HG02763 (cell line): ENCODE measurements at regions not wholly inside any gene's neighbourhood (a gene's known extent, or its start where the extent isn't known, plus 50 kb on each side); places are given as distances from the start of the nearest gene placed in this dataset.

Source experiments
- ATAC-seq: cut with Tn5 transposase; IDR thresholded peaks from one replicate; pipeline ENCODE4 v1.9.1; 2021; ENCODE audit warnings: mild to moderate bottlenecking, moderate library complexity; ENCODE audit not compliant: unreplicated experiment

- no peak for ATAC-seq
Measured at GRCh38 chr20:48286601-48287000, 501.3 kb upstream of the SULF2 start.

DNA sequence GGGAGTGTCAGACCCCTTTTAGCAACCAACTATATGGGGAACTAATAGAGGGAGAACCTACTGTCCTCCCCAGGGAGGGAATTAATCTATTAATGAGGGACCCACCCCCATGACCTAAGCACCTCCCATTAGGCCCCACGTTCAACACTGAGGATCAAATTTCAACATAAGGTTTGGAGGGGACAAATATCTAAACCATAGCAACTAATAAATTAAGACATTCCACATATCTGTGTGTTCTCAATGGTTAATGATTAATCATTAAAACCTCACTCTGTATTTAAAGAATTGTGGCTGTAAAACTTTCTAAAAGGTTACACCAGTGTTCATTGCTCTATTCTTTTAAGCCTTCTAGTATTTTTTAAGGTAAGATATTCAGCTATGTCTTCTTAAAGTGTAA, 500.4 kb upstream of the SULF2 start:
- ATAC-seq, result no peak

DNA sequence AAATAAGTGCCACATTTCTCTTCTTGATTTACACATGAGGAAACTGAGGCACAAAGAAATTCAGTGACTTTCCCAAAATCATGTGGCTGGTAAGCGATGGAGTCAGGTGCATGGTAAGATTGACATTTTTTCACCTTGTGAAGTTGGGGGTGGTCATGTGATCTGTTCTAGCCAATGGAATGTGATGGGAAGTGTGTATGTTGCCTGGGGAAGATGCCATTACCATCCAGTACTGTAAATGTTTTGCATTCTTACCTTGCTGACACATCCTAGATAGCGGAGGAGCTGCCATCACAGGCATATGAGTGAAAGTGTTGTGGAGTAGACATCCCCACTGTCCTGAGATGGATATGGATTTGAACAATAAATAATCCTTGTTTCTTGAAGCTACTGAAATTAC, 499.6 kb upstream of the SULF2 start:
- ATAC-seq, result no peak

DNA sequence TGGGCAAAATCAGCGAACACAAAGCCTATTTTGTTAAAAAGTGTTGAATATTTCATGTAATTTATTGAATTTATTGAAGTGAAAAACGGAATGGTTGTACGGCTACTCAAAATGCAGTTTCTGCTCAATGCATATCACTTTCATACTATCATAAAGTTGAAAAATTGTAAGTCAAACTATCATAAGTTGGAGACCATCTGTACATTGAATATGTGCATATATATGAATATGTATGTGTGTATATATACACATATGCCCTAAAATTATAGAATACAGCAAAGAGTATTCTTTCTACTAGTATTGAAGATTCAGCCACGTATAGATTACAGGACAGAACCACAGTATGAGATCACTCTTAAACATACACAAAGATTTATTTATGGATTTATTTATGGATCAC, 499.0 kb upstream of the SULF2 start:
- ATAC-seq, result no peak

DNA sequence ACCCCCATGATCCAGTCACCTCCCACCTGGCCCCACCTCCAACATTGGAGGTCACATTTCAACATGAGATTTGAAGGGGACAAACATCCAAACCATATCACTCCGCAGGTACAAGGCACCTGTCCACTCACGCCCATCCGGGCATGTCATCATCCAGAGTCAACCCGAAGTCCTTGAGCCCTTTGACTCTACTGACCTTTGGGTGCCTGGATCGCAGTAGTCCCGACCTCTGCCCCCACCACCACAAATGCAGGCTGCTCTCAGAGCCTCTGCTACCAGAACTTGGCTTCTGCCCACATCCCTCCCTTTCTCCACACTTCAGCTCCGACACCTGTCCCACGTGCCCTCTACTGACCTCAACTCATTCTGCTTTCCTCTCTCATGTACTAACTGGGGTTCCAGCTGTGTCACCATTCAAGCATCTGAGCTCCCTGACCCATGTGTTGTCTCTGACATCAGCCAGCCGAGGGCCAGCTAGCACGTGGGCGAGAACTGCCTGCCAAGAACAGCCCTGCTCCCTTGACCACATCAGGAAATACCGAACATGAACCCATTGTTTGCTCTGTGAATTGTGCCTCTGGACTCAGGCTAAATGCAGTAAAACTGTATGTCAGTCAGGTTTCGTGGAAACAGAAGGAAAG, 498.3 kb upstream of the SULF2 start:
- ATAC-seq, result no peak

DNA sequence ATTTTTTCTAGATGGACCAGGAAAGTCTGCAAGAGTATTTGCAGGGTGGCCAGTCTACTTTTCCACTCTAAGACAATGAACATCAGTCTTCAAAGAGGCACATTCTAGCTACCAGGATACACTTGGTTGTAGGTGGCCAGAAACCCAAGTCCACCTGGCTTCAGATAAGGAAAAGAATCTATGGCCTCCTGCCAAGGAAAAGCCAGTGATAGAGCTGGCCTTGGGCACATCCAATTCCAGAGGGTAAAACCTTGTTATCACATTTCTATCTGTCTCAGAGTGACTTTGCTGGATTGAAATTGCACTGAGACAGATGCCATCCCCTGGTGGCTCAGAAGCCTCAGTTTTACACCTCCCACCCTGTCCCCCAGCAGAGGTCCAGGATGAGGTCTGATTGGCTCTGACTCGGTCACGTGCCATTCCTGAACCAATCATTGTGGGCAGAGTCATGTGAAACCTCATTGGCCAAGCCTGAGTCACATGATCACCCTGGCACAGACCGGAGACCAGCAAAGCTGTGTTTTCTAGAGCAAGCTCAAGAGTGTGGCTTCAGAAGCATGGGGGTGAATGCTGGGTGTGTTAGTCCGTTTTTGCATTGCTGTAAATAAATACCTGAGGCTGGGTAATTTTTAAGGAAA, 497.4 kb upstream of the SULF2 start:
- no peak for ATAC-seq

DNA sequence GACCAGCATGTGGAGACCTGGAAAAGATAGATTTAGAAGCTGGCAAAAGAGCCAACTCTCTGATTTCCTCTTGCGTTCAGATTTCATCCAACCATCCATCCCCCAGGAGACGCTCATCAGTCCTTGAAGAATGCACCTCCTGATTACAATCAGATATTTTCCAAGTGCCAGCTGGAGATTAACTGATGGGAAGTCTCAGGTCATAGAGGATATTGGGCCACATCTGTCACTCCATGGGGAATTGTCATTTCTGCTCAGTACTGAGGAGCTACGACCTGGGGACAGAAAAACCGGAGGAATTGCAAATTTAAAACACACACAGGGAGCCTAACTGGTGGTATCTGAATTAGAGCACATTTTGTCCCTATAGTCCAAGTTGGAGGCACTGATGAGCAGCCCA, 496.2 kb upstream of the SULF2 start:
- ATAC-seq, result no peak

DNA sequence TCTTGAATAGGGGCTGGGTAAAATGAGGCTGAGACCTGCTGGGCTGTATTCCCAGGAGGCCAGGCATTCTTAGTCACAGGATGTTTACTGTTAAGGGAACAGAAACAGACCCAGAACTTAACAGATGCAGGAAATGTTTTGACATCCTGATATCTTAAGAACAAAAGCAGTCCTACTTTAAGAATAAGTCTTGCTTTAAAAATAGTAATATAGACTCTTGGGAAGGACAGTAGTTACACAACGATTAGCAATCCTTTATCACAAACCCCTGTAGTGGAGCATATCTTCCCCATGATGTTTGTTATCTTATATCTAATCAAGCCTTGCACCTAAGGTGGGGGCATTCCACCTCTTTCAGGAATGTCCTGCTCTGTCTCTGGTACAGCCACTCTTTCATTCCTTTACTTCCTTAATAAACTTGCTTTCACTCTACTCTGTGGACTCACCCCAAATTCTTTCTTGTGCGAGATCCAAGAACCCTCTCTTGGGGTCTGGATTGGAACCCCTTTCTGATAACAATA, 493.7 kb upstream of the SULF2 start:
- ATAC-seq, result no peak

GRCh38 chr20:48277266-48277665, 492.0 kb upstream of the SULF2 start:
- no peak for ATAC-seq

DNA sequence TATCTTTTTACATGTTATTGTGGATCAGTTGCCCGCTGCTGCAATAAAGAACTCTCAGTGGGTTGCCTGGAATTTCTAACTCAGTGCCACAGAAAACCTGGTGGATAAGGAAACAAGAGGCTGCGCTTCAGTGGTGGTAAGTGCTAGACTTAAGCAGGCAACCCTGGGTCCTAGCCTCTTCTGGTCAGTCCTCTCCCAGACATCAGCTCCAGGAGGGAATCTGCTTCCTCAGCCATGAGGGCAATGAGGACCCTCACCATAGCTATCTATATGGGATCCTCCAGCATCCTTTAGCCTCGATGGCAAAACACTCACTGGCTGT, 490.7 kb upstream of the SULF2 start:
- no peak for ATAC-seq

- no peak for ATAC-seq
Measured at GRCh38 chr20:48275286-48276020, 490.2 kb upstream of the SULF2 start.

DNA sequence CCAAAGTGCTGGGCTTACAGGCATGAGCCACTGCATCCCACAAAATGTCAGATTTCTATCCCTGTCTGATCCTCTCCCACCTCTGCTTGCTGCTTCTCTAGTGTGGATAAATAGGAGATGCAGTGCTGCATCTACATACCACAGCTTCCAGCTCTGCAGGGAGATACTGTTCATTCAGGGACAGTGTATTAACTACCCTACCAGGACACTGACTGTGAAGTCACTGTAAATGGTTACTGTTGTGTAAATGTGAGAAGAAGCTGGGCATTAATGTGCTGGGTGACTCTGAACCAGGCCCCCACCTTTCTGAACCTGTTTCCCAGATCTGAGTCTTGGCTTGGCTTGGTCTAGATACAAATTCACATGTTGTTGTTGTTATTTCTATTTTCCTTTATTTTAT, 488.6 kb upstream of the SULF2 start:
- no peak for ATAC-seq

DNA sequence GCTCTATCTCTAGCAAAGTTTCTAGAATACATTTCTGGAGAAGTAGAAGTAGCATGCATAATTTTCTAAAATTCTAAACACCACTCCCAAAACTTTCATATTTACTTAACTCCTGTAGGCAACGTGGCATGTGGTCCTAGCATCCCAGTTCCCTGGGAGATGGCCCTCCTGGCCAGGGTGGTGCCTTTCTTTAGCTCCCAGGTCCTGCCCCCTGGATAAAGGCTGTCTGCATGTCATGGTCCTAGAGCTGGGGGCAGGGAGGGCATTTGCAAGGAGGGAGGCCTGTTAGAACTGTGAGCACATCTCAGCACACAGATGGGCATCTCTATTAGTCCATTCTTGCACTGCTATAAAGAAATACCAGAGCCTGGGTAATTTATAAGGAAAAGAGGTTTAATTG, 485.6 kb upstream of the SULF2 start:
- ATAC-seq, result no peak

- ATAC-seq, result no peak
Measured at GRCh38 chr20:48267860-48268633, 482.8 kb upstream of the SULF2 start.

- no peak for ATAC-seq
Measured at GRCh38 chr20:48266571-48266970, 481.3 kb upstream of the SULF2 start.

GRCh38 chr20:48265791-48266190, 480.5 kb upstream of the SULF2 start:
- ATAC-seq, result no peak

- no peak for ATAC-seq
Measured at GRCh38 chr20:48262955-48263354, 477.7 kb upstream of the SULF2 start.

DNA sequence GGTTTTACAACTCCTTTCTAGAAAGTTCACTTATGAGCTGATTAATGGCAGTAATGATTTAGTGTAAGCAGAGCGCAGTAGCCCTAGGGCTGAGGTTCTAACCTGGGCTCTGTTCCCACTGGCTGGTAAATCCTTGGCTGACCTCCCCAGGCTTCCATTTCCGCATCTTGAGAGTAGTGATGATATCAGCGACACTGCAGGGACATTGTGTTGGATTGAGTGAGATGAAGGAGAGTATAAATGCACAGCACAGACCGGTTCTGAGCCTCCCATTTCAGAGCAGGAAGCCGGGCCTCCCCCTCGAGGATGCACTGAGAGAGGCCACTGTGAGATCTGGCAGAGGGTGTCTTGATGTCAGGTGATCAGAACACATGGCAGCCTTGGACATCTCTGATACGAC, 477.2 kb upstream of the SULF2 start:
- ATAC-seq, result no peak

- ATAC-seq, result no peak
Measured at GRCh38 chr20:48261398-48261910, 476.2 kb upstream of the SULF2 start.

GRCh38 chr20:48260129-48260756, 475.0 kb upstream of the SULF2 start:
- ATAC-seq, result no peak

GRCh38 chr20:48259456-48259855, 474.2 kb upstream of the SULF2 start:
- no peak for ATAC-seq
